ENCODE measurements at regions not wholly inside any gene's neighbourhood (a gene's known extent, or its start where the extent isn't known, plus 50 kb on each side); places are given as distances from the start of the nearest gene placed in this dataset.

DNA sequence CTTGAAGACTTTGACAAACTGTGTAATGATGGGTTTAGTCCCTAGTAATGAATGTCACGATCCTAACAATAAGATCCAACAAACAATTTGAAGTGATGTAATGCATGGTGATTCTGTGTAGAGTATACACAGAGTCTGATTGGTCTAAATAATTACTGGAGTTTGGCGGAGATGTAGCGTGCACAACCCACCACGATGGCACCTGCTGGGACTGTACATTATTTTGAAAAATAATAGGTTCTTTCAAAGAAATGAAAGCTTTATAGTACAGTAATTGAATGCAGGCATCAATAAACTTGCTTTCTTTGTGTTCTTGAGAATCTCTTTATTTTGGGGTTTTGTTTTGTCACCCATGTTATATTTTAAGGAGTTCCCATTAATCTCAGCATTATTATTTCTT, 902.2 kb upstream of the PCDH7 start:
- H4K20me1 ChIP-seq (ENCODE audit: control insufficient read depth, insufficient read depth, low read length, poor library complexity, severe bottlenecking), result no peaks in the 10 kb centered on the region
- no peak overlapping the region for H2AFZ ChIP-seq (ENCODE audit: insufficient read depth, low read depth, low read length, poor library complexity, severe bottlenecking)
- TF ChIP-seq, protein P1, sequence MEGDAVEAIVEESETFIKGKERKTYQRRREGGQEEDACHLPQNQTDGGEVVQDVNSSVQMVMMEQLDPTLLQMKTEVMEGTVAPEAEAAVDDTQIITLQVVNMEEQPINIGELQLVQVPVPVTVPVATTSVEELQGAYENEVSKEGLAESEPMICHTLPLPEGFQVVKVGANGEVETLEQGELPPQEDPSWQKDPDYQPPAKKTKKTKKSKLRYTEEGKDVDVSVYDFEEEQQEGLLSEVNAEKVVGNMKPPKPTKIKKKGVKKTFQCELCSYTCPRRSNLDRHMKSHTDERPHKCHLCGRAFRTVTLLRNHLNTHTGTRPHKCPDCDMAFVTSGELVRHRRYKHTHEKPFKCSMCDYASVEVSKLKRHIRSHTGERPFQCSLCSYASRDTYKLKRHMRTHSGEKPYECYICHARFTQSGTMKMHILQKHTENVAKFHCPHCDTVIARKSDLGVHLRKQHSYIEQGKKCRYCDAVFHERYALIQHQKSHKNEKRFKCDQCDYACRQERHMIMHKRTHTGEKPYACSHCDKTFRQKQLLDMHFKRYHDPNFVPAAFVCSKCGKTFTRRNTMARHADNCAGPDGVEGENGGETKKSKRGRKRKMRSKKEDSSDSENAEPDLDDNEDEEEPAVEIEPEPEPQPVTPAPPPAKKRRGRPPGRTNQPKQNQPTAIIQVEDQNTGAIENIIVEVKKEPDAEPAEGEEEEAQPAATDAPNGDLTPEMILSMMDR (IDR thresholded peaks at IDR 0.05), result no peak
- TF ChIP-seq EZH2 (IDR thresholded peaks at IDR 0.05; ENCODE audit: borderline replicate concordance, insufficient read depth, low read depth, low read length, poor library complexity, severe bottlenecking), result no peak
- H3K4me2 ChIP-seq (replicated peaks; ENCODE audit: low read depth, low read length, poor library complexity, severe bottlenecking), result no peak overlapping the region
- no peaks in the 10 kb centered on the region for H3K27me3 Mint-ChIP-seq
- H3K27ac ChIP-seq (ENCODE audit: low read length in 2 of 2), result no peak overlapping the region
- no peaks in the 10 kb centered on the region for H3K27me3 ChIP-seq (replicated peaks in 1 of 4; ENCODE audit: control extremely low read depth in 1 of 4, control insufficient read depth in 3 of 4, insufficient read depth in 4 of 4, low read length in 3 of 4)
- no peaks in the 10 kb centered on the region for H3K36me3 ChIP-seq (replicated peaks in 1 of 2; ENCODE audit: control extremely low read depth in 1 of 2, control insufficient read depth in 1 of 2, extremely low read depth in 1 of 2, insufficient read depth in 2 of 2, low read length in 1 of 2)
- 73% methylated on average over 3 of the region's 4 CpGs for WGBS (ENCODE audit: insufficient coverage)
- no peak for ATAC-seq (ENCODE audit: low read depth)
- H3K27ac Mint-ChIP-seq, result no peak overlapping the region
- peaks cover 2% of the 10 kb centered on the region for H3K9me3 Mint-ChIP-seq (ENCODE audit: insufficient read depth)
- H3K4me1 ChIP-seq (ENCODE audit: control insufficient read depth in 2 of 2, insufficient read depth in 2 of 2, low read length in 2 of 2), result no peaks in the 10 kb centered on the region
- no peak overlapping the region for H3K9ac ChIP-seq (ENCODE audit: low read length)
- CTCF ChIA-PET, result no interaction called here
- no peaks in the 10 kb centered on the region for H3K79me2 ChIP-seq (ENCODE audit: control insufficient read depth, insufficient read depth, low read length)
- POLR2A ChIA-PET, result no interaction called here
- no peaks in the 10 kb centered on the region for H3K4me1 Mint-ChIP-seq
- intact Hi-C loops (cut with micrococcal nuclease), result no loop called here
- H3K4me3 ChIP-seq (ENCODE audit: control extremely low read depth in 1 of 5, extremely low read depth in 1 of 5, insufficient read depth in 1 of 5, low read depth in 2 of 5, low read length in 4 of 5), result no peak overlapping the region
- peaks cover 0 to 4% (median 1%) of the 10 kb centered on the region in 3 donors for H3K9me3 ChIP-seq (ENCODE audit: control extremely low read depth in 1 of 3, control insufficient read depth in 2 of 3, insufficient read depth in 1 of 3, low read length in 2 of 3)
- H3K4me3 Mint-ChIP-seq, result no peak overlapping the region
- DNase-seq, result no peak

- ATAC-seq (ENCODE audit: low read depth), result no peak
- POLR2A ChIA-PET, result no interaction called here
- H2AFZ ChIP-seq (ENCODE audit: insufficient read depth, low read depth, low read length, poor library complexity, severe bottlenecking), result no peak overlapping the region
Measured at GRCh38 chr4:29829067-29829466, 891.1 kb upstream of the PCDH7 start.

More at GRCh38 chr4:29829067-29829466, 891.1 kb upstream of the PCDH7 start:
- no peaks in the 10 kb centered on the region for H3K4me1 Mint-ChIP-seq
- intact Hi-C loops (cut with micrococcal nuclease), result no loop called here
- H3K9me3 Mint-ChIP-seq (ENCODE audit: insufficient read depth), result peaks cover 6% of the 10 kb centered on the region
- no peak overlapping the region for H3K27ac Mint-ChIP-seq
- no peak overlapping the region for H3K4me2 ChIP-seq (replicated peaks; ENCODE audit: low read depth, low read length, poor library complexity, severe bottlenecking)
- H3K4me3 Mint-ChIP-seq, result no peak overlapping the region
- peaks cover 0 to 3% (median 0%) of the 10 kb centered on the region in 3 donors for H3K9me3 ChIP-seq (ENCODE audit: control extremely low read depth in 1 of 3, control insufficient read depth in 2 of 3, insufficient read depth in 1 of 3, low read length in 2 of 3)
- no peaks in the 10 kb centered on the region for H3K27me3 ChIP-seq (replicated peaks in 1 of 4; ENCODE audit: control extremely low read depth in 1 of 4, control insufficient read depth in 3 of 4, insufficient read depth in 4 of 4, low read length in 3 of 4)
- CTCF ChIA-PET, result no interaction called here
- no peaks in the 10 kb centered on the region for H3K36me3 ChIP-seq (replicated peaks in 1 of 2; ENCODE audit: control extremely low read depth in 1 of 2, control insufficient read depth in 1 of 2, extremely low read depth in 1 of 2, insufficient read depth in 2 of 2, low read length in 1 of 2)
- DNase-seq, result no peak
- no peaks in the 10 kb centered on the region for H3K27me3 Mint-ChIP-seq
- H3K9ac ChIP-seq (ENCODE audit: low read length), result no peak overlapping the region
- no peaks in the 10 kb centered on the region for H4K20me1 ChIP-seq (ENCODE audit: control insufficient read depth, insufficient read depth, low read length, poor library complexity, severe bottlenecking)
- no peak overlapping the region for H3K4me3 ChIP-seq (ENCODE audit: control extremely low read depth in 1 of 5, extremely low read depth in 1 of 5, insufficient read depth in 1 of 5, low read depth in 2 of 5, low read length in 4 of 5)
- no peak for TF ChIP-seq EZH2 (IDR thresholded peaks at IDR 0.05; ENCODE audit: borderline replicate concordance, insufficient read depth, low read depth, low read length, poor library complexity, severe bottlenecking)
- TF ChIP-seq, protein P1 (IDR thresholded peaks at IDR 0.05), result no peak
- no CpG with 5 or more reads among the region's 2 CpGs for WGBS (ENCODE audit: insufficient coverage)
- no peaks in the 10 kb centered on the region for H3K4me1 ChIP-seq (ENCODE audit: control insufficient read depth in 2 of 2, insufficient read depth in 2 of 2, low read length in 2 of 2)
- no peak overlapping the region for H3K27ac ChIP-seq (ENCODE audit: low read length in 2 of 2)
- H3K79me2 ChIP-seq (ENCODE audit: control insufficient read depth, insufficient read depth, low read length), result no peaks in the 10 kb centered on the region

Data from B cell (primary cell).